NAMALWA (cell line): ENCODE measurements at regions not wholly inside any gene's neighbourhood (a gene's known extent, or its start where the extent isn't known, plus 50 kb on each side); places are given as distances from the start of the nearest gene placed in this dataset.

ENCODE experiments used
- DNase-seq: peaks from one replicate; pipeline ENCODE4 v3.0.0-alpha.2; 2015; ENCODE audit warnings: low spot score

GRCh38 chr6:14664112-14664601, 546.6 kb downstream of the CD83 start:
- DNase-seq = peak; percentile 80

- no peak for DNase-seq
Measured at GRCh38 chr6:14664621-14665315, 547.2 kb downstream of the CD83 start.

GRCh38 chr6:14665827-14666724, 548.5 kb downstream of the CD83 start:
- DNase-seq = no peak

GRCh38 chr6:14670806-14671205, 553.2 kb downstream of the CD83 start:
- no peak for DNase-seq

DNA sequence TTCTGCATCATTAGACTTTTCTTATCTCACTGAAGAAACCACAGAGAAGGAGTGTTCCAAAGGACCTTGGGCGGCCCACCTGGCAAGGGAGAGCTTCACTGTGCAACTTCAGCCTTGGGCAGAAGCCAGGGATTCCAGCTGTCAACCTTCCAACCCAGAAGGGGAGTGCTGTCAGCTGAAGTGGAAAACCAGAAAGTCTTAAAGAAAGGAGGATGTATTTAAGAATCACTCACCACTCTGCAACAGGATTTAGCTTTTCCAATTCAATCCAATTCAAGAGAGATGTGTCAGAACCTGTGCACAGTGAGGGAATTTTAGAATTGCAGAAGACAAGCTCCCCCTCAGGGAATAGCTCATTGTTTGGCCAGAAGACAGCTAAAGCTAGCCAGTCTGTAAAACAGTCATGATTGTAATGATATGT, 553.7 kb downstream of the CD83 start:
- DNase-seq = no peak

GRCh38 chr6:14671937-14672336, 554.4 kb downstream of the CD83 start:
- DNase-seq = no peak

DNA sequence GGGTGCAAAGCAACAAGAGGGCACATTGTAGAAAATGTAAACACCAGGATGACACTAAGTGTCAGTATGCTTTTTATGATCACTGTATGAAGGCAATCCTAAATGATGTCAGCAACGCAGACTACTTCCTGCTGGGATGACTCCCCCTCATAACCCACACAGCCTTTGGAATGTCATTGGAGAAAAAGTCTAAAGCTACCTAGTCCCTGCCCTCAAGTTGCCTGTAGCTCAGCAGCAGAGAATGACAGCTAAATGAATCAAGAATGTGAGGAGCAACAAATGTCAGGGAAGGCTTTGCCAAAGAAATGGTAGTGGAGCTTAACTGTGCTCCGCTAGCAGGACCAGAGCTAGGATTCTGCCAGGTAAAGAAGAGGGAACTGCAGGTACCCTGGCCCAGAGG, 555.6 kb downstream of the CD83 start:
- DNase-seq = no peak

GRCh38 chr6:14674458-14674857, 556.9 kb downstream of the CD83 start:
- DNase-seq = no peak

GRCh38 chr6:14674867-14675648, 557.5 kb downstream of the CD83 start:
- no peak for DNase-seq

- no peak for DNase-seq
Measured at GRCh38 chr6:14676064-14676463, 558.5 kb downstream of the CD83 start.

GRCh38 chr6:14676977-14677781, 559.6 kb downstream of the CD83 start:
- no peak for DNase-seq

- DNase-seq = no peak
Measured at GRCh38 chr6:14681699-14682487, 564.0 kb upstream of the JARID2 start.

DNA sequence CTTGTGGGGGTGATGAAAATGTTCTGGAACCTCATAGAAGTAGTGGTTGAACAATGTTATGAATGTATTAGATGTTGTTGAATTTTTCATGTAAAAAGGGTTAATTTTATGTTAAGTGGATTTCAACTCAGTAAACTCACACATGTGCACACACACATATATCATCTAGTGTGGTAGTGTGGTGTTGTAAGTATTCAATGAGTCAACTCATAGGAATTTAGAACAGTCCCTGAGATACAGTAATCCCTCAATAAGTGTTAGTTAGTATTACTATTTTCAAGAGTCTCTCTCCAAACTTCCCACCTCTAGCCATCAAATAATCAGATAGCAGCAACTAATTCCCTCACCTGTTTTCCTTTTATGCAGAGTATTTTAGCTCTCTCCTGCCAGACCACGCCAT, 563.1 kb upstream of the JARID2 start:
- no peak for DNase-seq

- no peak for DNase-seq
Measured at GRCh38 chr6:14689639-14690038, 556.2 kb upstream of the JARID2 start.

DNA sequence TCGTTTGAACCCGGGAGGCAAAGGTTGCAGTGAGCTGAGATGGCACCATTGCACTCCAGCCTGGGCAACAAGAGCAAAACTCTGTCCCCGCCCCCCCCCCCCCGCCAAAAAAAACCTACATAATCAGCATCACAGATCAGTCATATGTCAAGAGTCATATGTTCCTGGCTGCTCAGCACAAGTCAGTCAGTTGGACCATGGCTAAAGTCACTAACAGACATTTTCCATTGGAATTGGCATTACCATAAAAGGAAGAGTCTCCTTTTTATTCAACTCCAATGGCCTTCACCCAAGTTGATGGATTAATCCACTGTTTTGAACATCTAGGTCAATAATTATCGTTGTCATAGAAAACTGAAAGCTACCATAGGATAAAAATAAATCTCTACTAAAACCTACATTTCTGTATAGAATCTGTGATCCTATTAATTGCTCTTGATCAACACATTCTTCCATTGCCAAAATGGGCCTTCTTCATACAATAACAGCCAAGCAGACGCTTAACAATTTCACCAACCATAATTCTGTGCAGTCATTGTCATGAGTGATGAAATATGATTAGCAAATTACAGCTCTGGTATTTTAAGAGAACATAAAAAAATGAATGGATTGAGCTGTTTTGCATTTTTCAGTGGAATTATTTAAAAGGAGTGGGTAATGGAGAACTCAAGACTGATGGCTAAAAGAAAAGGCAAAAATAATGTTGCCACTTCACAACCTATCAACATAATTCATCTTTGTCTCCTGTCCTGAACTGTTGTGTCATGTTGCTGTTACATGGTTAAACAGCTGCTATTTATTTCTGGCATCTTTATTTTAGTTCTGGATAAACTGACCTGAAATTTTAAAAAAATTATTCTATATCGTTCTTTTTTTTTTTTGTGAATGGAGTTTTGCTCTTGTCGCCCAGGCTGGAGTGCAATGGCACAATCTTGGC, 555.5 kb upstream of the JARID2 start:
- DNase-seq = no peak

DNA sequence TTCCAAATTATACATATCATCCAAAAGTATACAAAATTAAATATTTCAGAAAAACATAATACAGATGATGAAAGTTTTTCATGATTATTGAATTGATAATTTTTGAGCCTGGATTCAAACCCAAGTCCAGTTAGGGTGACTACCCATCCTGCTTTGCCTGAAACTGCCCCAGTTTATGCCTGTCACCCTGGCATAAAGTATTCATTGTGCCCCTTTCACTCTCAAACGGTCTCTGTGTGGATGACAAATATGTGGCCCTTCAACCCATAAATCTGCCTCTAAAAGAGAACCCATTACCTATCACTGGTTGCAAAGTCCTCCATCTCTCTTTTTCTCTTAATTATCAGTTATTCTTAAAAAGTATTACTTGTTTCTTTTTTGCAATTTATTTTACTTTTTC, 553.7 kb upstream of the JARID2 start:
- no peak for DNase-seq

- no peak for DNase-seq
Measured at GRCh38 chr6:14693301-14694192, 552.3 kb upstream of the JARID2 start.

GRCh38 chr6:14694308-14694707, 551.6 kb upstream of the JARID2 start:
- DNase-seq = no peak

DNA sequence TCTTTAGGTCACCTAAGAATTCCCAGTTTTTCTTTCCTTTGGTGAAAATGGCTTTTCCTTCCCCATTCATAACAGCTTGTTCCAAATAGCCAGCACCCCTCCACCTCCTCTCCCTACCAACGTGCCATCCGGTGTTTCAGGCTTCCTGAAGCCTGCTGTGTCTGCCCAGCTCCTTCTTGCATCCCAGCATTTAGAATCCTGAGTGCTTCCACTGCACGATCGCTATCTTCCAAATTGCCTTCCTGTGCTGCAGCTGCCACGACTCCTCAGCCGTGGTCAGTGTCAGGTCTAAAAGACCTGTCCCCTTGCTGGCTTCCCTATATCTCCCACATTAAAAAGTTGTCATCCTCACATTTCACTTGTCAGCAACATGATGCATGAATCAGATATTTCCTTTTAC, 550.3 kb upstream of the JARID2 start:
- DNase-seq = no peak
